Parathyroid adenoma (tissue), 2 donors: ENCODE measurements at regions not wholly inside any gene's neighbourhood (a gene's known extent, or its start where the extent isn't known, plus 50 kb on each side); places are given as distances from the start of the nearest gene placed in this dataset.

Source experiments
- H2AFZ ChIP-seq: fragments of 300-600 bp; sonication (generic); one replicate; pipeline ENCODE4 v1.7.0; 2017; ENCODE audit warnings: antibody characterized with exemption, mild to moderate bottlenecking
- H3K27ac ChIP-seq: fragments of 300-600 bp; sonication (generic); one replicate; pipeline ENCODE4 v1.7.0; 2017
- H3K27me3 ChIP-seq: fragments of 300-600 bp; sonication (generic); one replicate; pipeline ENCODE4 v1.7.0; 2017; ENCODE audit warnings: low read length; ENCODE audit not compliant: control insufficient read depth, insufficient read depth
- H3K36me3 ChIP-seq: fragments of 300-600 bp; sonication (generic); one replicate; pipeline ENCODE4 v1.7.0; 2017; ENCODE audit warnings: low read length; ENCODE audit not compliant: control insufficient read depth, insufficient read depth
- H3K4me1 ChIP-seq: fragments of 300-600 bp; sonication (generic); one replicate; pipeline ENCODE4 v1.7.0; 2017; ENCODE audit warnings: control low read depth
- H3K4me2 ChIP-seq: fragments of 300-600 bp; sonication (generic); one replicate; pipeline ENCODE4 v1.7.0; 2017; ENCODE audit warnings: low read length
- H3K4me3 ChIP-seq: fragments of 300-600 bp; sonication (generic); one replicate; pipeline ENCODE4 v1.7.0; 2017; ENCODE audit warnings: low read depth, low read length
- H3K79me2 ChIP-seq: fragments of 300-600 bp; sonication (generic); one replicate; pipeline ENCODE4 v1.7.0; 2017; ENCODE audit warnings: control low read depth
- H3K9ac ChIP-seq: fragments of 300-600 bp; sonication (generic); one replicate; pipeline ENCODE4 v1.7.0; 2017; ENCODE audit warnings: mild to moderate bottlenecking
- H3K9me3 ChIP-seq: fragments of 300-600 bp; sonication (generic); one replicate; pipeline ENCODE4 v1.7.0; 2017; ENCODE audit warnings: low read length; ENCODE audit not compliant: control insufficient read depth
- CTCF ChIP-seq: fragments of 300-600 bp; sonication (generic); IDR thresholded peaks from one replicate; pipeline ENCODE4 v1.7.0; 2017; ENCODE audit warnings: antibody characterized with exemption, mild to moderate bottlenecking
- donor health status: primary hyperparathyroidism.

DNA sequence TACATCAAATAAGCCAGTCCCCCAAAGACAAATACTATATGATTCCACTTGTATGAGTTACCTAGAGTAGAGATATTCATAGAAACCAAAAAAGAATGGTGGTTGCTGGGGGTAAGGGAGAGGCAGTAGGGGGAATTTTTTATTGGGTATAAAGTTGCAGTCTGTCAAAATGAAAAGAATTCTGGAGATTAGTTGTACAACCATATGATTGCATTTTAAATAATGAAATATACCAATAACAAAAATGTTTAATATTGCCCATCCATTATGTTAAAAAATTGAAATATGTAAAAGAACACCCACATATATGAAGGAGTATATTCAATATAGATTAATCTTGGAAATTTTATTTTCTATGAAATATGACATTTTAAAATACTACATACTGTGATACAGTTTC lies 1383.5 kb downstream of the FSCB start:
- Histone ChIP-seq H3K27me3 (no peaks in the 10 kb centered on the region), H3K9ac (no peak overlapping the region), H3K4me2 (no peak overlapping the region), H3K4me1 (no peaks in the 10 kb centered on the region), H3K4me3 (no peak overlapping the region), H2AFZ (no peak overlapping the region), H3K9me3 (no peaks in the 10 kb centered on the region), H3K27ac (no peak overlapping the region), H3K36me3 (no peaks in the 10 kb centered on the region), H3K79me2 (no peaks in the 10 kb centered on the region)
- TF ChIP-seq CTCF: no peak

GRCh38 chr14:43119672-43120071 lies 1387.4 kb downstream of the FSCB start:
- no peak for TF ChIP-seq CTCF
- no peaks in the 10 kb centered on the region for H3K4me1 ChIP-seq
- no peaks in the 10 kb centered on the region for H3K79me2 ChIP-seq

DNA sequence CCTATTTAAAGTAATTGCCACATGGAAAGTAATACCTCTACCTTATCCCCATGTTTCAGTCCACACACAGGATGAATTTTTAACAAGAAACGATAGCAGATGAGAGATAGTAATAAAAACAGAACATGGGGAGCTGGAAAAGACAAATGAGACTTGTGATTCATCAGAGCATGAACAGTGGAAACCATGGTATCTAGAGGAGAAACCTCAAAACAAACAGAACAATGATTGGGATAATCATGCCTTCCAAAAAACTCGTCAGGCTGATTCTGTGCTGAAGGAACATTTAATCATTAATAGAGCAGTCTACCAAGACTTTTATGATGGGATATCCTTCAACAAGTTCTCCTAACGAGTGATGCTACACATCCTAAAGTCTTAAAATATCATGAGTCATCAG lies 1390.7 kb downstream of the FSCB start:
- H3K4me2 ChIP-seq: no peak overlapping the region
- H3K27ac ChIP-seq: no peak overlapping the region
- no peak for TF ChIP-seq CTCF
- H3K9me3 ChIP-seq: no peaks in the 10 kb centered on the region
- H3K9ac ChIP-seq: no peak overlapping the region
- H3K4me3 ChIP-seq: no peak overlapping the region
- no peak overlapping the region for H2AFZ ChIP-seq
- no peaks in the 10 kb centered on the region for H3K79me2 ChIP-seq
- no peaks in the 10 kb centered on the region for H3K4me1 ChIP-seq
- H3K27me3 ChIP-seq: no peaks in the 10 kb centered on the region
- no peaks in the 10 kb centered on the region for H3K36me3 ChIP-seq

More at GRCh38 chr14:43119672-43120071, 1387.4 kb downstream of the FSCB start:
- Histone ChIP-seq H3K27ac (no peak overlapping the region), H3K36me3 (no peaks in the 10 kb centered on the region), H3K27me3 (no peaks in the 10 kb centered on the region), H2AFZ (no peak overlapping the region), H3K9me3 (no peaks in the 10 kb centered on the region), H3K4me2 (no peak overlapping the region), H3K9ac (no peak overlapping the region), H3K4me3 (no peak overlapping the region)

DNA sequence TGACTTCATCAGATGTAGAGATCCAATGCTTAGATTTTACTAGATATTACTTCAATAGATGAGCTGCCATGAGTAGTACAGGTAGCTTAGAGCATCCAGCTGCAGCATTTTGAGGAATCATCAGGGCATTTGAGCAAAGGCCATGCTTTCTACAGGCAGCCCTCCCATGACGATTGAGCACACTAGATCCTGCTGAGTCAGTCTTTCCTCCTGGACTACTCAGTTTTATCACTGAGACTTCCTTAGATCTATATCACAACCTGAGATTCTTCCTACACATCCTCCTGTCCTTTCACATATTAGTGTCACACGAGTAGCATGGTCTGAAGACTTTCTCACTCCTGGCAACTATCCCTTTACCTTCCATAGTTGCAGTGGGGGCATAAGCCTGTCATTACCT lies 1401.8 kb downstream of the FSCB start:
- H3K9me3 ChIP-seq: no peaks in the 10 kb centered on the region
- H3K9ac ChIP-seq: no peak overlapping the region
- H3K4me3 ChIP-seq: no peak overlapping the region
- no peaks in the 10 kb centered on the region for H3K36me3 ChIP-seq
- no peak overlapping the region for H3K27ac ChIP-seq
- H3K27me3 ChIP-seq: no peaks in the 10 kb centered on the region
- H3K4me2 ChIP-seq: no peak overlapping the region
- H3K79me2 ChIP-seq: no peaks in the 10 kb centered on the region
- H3K4me1 ChIP-seq: no peaks in the 10 kb centered on the region
- no peak for TF ChIP-seq CTCF
- no peak overlapping the region for H2AFZ ChIP-seq

DNA sequence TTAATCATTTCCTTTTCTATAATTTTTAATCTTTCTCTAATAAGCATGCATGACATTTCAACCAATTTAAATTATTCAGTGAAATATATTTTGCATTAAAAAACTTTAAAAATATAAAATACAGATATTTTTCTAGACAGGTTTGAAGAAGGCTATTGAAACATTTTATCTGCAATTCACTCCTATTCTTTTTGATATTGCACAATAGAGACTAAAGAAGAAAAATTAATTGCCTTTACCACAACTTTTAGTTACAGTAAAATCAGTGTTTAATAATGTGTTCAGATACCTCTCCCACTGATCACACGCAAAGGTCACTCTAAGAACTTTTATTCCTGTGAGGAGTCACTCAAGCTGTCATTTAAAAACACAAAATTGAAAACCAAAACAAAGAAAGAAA lies 1416.7 kb downstream of the FSCB start:
- no peak overlapping the region for H3K27ac ChIP-seq
- no peak overlapping the region for H3K4me3 ChIP-seq
- TF ChIP-seq CTCF: no peak
- no peak overlapping the region for H3K4me2 ChIP-seq
- H3K79me2 ChIP-seq: no peaks in the 10 kb centered on the region
- no peaks in the 10 kb centered on the region for H3K27me3 ChIP-seq
- no peaks in the 10 kb centered on the region for H3K36me3 ChIP-seq
- H2AFZ ChIP-seq: no peak overlapping the region
- no peaks in the 10 kb centered on the region for H3K9me3 ChIP-seq
- no peaks in the 10 kb centered on the region for H3K4me1 ChIP-seq
- no peak overlapping the region for H3K9ac ChIP-seq
